ENCODE measurements at regions not wholly inside any gene's neighbourhood (a gene's known extent, or its start where the extent isn't known, plus 50 kb on each side); places are given as distances from the start of the nearest gene placed in this dataset.
"Not testable (repeated sequence)": the region's sequence is repeated elsewhere in the genome, so short reads cannot be mapped to it uniquely, and the experiment has no call there.

DNA sequence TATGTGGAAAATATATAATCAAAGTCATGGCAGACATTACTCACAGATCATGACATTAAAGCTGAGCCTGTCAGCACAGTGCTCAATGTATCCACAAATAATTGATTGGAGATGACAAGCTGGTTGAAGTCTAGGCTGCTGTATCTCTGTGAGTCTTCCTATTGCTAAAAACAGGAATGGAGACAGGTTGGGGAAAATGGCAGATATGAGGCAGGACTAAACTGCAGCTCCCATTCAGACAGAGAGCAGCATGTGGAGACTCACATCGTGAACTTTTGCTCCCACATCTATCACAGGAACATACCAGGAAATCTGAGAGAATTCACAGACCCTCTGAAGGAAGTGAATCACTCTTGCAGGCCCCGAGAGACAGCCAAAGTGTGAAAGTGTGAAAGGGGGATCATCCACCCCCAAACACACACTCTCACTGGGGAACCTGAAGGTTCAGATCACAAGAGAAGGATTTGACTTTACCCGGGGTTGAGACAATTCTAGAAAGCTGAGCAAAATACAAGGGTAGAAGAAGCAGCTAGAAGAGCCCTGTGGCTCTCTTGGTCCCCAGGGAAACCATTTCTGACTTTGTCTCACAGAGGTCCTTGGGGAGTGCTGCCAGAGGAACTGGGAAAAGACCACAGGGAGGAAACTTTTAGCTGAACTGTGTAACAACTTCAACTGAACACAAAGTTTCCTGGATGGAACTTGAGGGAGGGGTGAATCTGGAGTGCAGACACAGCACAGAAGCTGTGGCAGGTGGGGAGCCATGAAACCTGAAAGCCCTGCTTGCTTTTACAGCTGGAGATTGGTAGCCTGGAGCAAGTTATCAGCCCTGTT, 173.4 kb downstream of the S1PR1 start:
- Histone ChIP-seq H3K9me3 (ENCODE audit: severe bottlenecking) (no peaks in the 10 kb centered on the region), H3K36me3 (no peaks in the 10 kb centered on the region), H3K27ac (no peak overlapping the region), H3K27me3 (ENCODE audit: insufficient read depth, low read depth, severe bottlenecking) (peaks cover 25% of the 10 kb centered on the region), H3K4me3 (ENCODE audit: low read depth, low read length) (no peak overlapping the region)
- TF ChIP-seq, protein P1, sequence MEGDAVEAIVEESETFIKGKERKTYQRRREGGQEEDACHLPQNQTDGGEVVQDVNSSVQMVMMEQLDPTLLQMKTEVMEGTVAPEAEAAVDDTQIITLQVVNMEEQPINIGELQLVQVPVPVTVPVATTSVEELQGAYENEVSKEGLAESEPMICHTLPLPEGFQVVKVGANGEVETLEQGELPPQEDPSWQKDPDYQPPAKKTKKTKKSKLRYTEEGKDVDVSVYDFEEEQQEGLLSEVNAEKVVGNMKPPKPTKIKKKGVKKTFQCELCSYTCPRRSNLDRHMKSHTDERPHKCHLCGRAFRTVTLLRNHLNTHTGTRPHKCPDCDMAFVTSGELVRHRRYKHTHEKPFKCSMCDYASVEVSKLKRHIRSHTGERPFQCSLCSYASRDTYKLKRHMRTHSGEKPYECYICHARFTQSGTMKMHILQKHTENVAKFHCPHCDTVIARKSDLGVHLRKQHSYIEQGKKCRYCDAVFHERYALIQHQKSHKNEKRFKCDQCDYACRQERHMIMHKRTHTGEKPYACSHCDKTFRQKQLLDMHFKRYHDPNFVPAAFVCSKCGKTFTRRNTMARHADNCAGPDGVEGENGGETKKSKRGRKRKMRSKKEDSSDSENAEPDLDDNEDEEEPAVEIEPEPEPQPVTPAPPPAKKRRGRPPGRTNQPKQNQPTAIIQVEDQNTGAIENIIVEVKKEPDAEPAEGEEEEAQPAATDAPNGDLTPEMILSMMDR (IDR thresholded peaks at IDR 0.05; ENCODE audit: low read depth, low read length), result no peak
- no peak for DNase-seq

DNA sequence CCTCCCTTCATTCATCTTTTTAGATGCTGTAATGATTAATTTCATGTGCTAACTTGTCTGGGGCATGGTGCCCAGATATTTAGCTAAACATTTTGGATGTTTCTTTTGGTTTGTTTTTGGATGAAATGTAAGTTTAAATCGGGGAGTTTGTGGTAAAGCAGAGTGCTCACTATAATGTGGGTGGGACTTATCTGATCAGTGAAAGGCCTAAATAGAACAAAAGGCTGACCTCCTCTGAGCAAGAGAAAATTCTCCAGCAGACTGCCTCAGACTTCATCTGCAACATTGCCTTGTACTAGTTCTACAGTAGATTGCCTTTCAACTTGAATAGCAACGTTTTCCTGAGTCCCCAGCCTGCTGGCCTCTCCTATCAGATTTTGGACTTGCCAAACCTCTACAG, 183.6 kb downstream of the S1PR1 start:
- no peak for DNase-seq

DNA sequence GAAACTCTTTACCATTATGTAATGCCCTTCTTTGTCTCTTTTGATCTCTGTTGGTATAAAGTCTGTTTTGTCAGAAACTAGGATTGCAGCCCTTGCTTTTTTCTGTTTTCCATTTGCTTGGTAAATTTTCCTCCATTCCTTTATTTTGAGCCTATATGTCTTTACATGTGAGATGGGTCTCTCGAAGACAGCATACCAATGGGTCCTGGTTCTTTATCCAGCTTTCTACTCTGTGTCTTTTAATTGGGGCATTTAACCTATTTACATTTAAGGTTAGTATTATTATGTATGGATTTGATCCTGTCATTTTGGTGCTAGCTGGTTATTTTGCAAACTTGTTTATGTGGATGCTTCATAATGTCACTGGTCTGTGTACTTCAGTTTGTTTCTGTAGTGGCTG, 191.3 kb downstream of the S1PR1 start:
- H3K27ac ChIP-seq; DNase-seq; H3K4me3 ChIP-seq (ENCODE audit: low read depth, low read length); H3K9me3 ChIP-seq (ENCODE audit: severe bottlenecking); H3K36me3 ChIP-seq: not testable (repeated sequence)
- peaks cover 16% of the 10 kb centered on the region for H3K27me3 ChIP-seq (ENCODE audit: insufficient read depth, low read depth, severe bottlenecking)

More for the DNA sequence above, 183.6 kb downstream of the S1PR1 start:
- TF ChIP-seq, protein P1 (IDR thresholded peaks at IDR 0.05; ENCODE audit: low read depth, low read length), result no peak
- Histone ChIP-seq H3K36me3 (no peaks in the 10 kb centered on the region), H3K9me3 (ENCODE audit: severe bottlenecking) (no peaks in the 10 kb centered on the region), H3K27ac (no peak overlapping the region), H3K4me3 (ENCODE audit: low read depth, low read length) (no peak overlapping the region), H3K27me3 (ENCODE audit: insufficient read depth, low read depth, severe bottlenecking) (peaks cover 22% of the 10 kb centered on the region)

DNA sequence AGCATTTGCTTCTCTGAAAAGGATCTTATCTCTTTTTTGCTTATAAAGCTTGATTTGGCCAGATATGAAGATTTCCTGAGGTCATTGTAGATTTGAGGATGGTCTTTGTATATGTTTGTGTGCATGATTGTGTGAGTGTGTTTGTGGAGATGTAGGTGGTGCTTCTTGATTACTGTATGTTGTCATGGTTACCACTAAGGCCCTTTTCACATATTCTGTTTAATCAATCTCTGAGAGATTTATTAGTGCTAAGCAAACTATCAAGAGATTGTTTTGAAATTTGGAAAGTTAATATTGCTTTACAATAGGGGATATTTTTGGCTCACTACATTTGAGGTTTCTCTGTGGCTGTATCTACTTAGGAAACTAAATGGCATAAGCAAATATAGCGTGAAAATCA, 191.7 kb downstream of the S1PR1 start:
- TF ChIP-seq, protein P1 (IDR thresholded peaks at IDR 0.05; ENCODE audit: low read depth, low read length), result no peak
- Histone ChIP-seq H3K36me3 (no peaks in the 10 kb centered on the region), H3K27me3 (ENCODE audit: insufficient read depth, low read depth, severe bottlenecking) (peaks cover 18% of the 10 kb centered on the region), H3K4me3 (ENCODE audit: low read depth, low read length) (no peak overlapping the region), H3K9me3 (ENCODE audit: severe bottlenecking) (no peaks in the 10 kb centered on the region), H3K27ac (no peak overlapping the region)
- DNase-seq, result no peak

DNA sequence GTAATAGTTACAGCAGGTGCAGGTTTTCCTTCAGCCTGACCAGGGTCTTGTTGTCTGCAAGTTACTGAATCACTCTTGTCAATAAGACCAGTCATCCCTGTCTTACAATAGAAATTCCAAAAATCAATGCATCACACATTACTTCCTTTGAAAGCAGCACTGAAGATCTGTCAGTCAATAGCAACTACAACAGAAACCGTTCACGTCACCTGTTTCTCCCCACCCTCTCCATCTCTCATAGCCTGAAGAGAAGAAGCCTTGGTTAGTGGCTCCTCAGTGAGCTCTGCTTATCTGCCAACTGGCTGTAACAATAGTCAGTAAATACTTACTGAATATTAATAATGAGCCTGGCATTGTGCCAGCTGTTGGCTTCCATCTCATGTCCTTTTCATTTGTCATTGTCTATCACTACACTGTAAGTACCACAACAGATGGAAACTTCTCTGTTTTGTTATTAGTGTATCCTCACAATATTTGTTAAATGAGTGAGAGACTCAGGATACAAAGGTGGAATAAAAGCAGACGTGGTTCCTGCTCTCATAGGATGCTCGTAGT, 195.2 kb downstream of the S1PR1 start:
- no peak overlapping the region for H3K4me3 ChIP-seq (ENCODE audit: low read depth, low read length)
- DNase-seq, result no peak

DNA sequence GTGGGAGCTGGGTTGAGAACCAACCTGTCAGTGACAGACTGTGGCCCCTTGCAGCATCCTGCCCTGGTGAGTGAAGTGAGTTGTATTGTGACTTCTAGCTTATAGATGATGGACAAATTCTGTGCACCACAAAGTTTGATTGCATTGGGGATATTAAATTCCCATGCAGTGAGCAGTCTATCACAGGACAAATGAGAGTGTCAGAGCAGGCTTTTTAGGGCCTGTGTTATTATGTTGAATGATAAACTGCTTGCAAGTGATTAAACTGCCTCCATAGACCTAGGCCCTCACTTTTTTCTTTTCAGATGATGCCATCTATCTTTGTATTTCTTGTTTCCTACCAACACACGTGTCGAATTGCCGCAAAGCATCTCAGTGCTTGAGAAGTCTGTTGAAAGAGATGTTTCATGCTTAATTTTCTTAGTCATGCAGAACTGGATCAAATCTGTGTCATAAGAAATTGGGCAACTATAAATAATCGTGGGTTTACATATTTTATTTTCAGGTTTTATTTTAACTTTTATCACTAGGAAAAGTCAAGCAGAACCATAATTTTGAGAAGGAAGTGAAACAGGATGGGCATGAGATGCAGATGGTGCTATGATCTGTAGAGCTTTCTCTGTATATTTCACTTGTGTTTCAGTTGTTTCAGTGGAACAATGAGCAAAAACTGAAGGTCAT, 199.2 kb downstream of the S1PR1 start:
- H3K4me3 ChIP-seq (ENCODE audit: low read depth, low read length), result no peak overlapping the region
- no peaks in the 10 kb centered on the region for H3K9me3 ChIP-seq (ENCODE audit: severe bottlenecking)
- H3K27ac ChIP-seq, result no peak overlapping the region
- TF ChIP-seq, protein P1 (IDR thresholded peaks at IDR 0.05; ENCODE audit: low read depth, low read length), result no peak
- H3K27me3 ChIP-seq (ENCODE audit: insufficient read depth, low read depth, severe bottlenecking), result peaks cover 66% of the 10 kb centered on the region
- DNase-seq, result no peak
- H3K36me3 ChIP-seq, result no peaks in the 10 kb centered on the region

More for the DNA sequence above, 195.2 kb downstream of the S1PR1 start:
- H3K27me3 ChIP-seq (ENCODE audit: insufficient read depth, low read depth, severe bottlenecking), result peaks cover 42% of the 10 kb centered on the region
- H3K9me3 ChIP-seq (ENCODE audit: severe bottlenecking), result no peaks in the 10 kb centered on the region
- TF ChIP-seq, protein P1 (IDR thresholded peaks at IDR 0.05; ENCODE audit: low read depth, low read length), result no peak
- H3K27ac ChIP-seq, result no peak overlapping the region
- no peaks in the 10 kb centered on the region for H3K36me3 ChIP-seq
